ENCODE measurements at regions not wholly inside any gene's neighbourhood (a gene's known extent, or its start where the extent isn't known, plus 50 kb on each side); places are given as distances from the start of the nearest gene placed in this dataset.

DNA sequence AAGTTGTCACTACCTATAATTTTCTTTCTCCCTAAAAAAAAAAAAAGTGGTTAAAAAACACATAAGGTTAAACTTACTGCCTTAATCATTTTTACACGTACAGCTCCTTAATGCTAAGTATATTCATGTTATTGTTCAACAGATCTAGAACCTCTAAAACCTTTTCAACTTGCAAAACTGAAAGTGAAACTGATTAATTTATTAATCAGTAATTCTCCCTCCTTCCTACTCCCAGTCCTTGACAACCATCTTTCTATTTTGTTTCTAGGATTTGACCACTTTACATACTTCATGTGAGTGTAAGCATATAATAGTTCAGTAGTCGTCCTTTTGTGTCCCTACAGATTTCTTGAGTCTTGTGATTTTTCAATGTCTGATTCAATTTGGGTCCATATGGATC, 251.4 kb upstream of the KIF2B start:
- TF ChIP-seq, protein P1, sequence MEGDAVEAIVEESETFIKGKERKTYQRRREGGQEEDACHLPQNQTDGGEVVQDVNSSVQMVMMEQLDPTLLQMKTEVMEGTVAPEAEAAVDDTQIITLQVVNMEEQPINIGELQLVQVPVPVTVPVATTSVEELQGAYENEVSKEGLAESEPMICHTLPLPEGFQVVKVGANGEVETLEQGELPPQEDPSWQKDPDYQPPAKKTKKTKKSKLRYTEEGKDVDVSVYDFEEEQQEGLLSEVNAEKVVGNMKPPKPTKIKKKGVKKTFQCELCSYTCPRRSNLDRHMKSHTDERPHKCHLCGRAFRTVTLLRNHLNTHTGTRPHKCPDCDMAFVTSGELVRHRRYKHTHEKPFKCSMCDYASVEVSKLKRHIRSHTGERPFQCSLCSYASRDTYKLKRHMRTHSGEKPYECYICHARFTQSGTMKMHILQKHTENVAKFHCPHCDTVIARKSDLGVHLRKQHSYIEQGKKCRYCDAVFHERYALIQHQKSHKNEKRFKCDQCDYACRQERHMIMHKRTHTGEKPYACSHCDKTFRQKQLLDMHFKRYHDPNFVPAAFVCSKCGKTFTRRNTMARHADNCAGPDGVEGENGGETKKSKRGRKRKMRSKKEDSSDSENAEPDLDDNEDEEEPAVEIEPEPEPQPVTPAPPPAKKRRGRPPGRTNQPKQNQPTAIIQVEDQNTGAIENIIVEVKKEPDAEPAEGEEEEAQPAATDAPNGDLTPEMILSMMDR (conservative IDR thresholded peaks at IDR 0.05; ENCODE audit: low read depth, low read length), result no peak
- Histone ChIP-seq H3K4me3 (IDR thresholded peaks at IDR 0.05; ENCODE audit: insufficient read depth, low read depth, low read length) (no peak overlapping the region), H3K36me3 (ENCODE audit: insufficient read depth) (no peaks in the 10 kb centered on the region), H3K4me2 (peak overlapping the region; percentile 22), H2AFZ (ENCODE audit: low read depth) (peak overlapping the region; percentile 30), H3K9ac (no peak overlapping the region), H3K79me2 (ENCODE audit: insufficient read depth, low read depth) (no peaks in the 10 kb centered on the region), H3K27ac (no peak overlapping the region), H3K4me1 (ENCODE audit: low read depth, poor library complexity, severe bottlenecking) (peaks cover 8% of the 10 kb centered on the region), H4K20me1 (ENCODE audit: insufficient read depth) (no peaks in the 10 kb centered on the region), H3K27me3 (ENCODE audit: insufficient read depth, low read depth) (no peaks in the 10 kb centered on the region)

DNA sequence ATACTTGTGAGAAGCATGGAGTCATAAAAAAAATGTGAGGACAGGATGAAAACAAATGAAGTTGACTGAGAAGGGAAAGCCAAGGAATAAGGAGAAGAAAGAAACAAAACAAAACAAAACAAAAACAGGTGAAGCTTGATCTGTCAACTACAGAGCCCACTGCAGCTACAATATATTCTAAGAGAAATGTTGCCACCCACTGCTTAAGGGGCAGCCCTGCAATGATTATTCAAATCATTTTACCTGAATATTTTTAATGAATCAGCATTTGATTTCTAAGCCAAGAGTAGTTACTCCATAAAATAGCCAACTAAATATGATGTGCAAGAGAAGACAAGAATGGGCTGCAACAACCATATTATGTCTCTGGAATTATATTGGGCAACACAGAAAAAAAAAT, 252.0 kb upstream of the KIF2B start:
- H2AFZ ChIP-seq (ENCODE audit: low read depth), result peak overlapping the region; percentile 30
- peaks cover 8% of the 10 kb centered on the region for H3K4me1 ChIP-seq (ENCODE audit: low read depth, poor library complexity, severe bottlenecking)
- no peaks in the 10 kb centered on the region for H3K36me3 ChIP-seq (ENCODE audit: insufficient read depth)
- no peak overlapping the region for H3K4me3 ChIP-seq (IDR thresholded peaks at IDR 0.05; ENCODE audit: insufficient read depth, low read depth, low read length)
- no peaks in the 10 kb centered on the region for H3K27me3 ChIP-seq (ENCODE audit: insufficient read depth, low read depth)
- TF ChIP-seq, protein P1 (conservative IDR thresholded peaks at IDR 0.05; ENCODE audit: low read depth, low read length), result no peak
- H3K4me2 ChIP-seq, result peak overlapping the region; percentile 22
- H4K20me1 ChIP-seq (ENCODE audit: insufficient read depth), result no peaks in the 10 kb centered on the region
- no peaks in the 10 kb centered on the region for H3K79me2 ChIP-seq (ENCODE audit: insufficient read depth, low read depth)
- H3K27ac ChIP-seq, result no peak overlapping the region
- no peak overlapping the region for H3K9ac ChIP-seq

DNA sequence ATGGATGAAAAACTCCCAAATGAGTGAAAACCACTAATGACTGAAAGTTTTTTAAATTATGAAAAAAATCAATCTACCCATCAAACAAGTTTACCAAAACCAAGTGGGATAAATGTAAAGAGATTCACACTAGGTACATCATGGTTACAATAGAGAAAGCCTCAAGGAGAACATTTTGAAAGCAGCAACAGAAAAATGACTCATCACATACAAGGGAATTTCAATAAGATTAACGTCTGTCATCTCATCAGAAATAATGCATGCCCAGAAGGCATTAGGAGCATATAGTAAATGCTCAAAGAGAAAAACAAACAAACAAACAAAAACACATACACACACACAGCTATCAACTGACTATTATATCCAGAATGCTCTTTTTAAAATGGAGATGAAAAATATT, 261.8 kb upstream of the KIF2B start:
- H3K4me1 ChIP-seq (ENCODE audit: low read depth, poor library complexity, severe bottlenecking), result no peaks in the 10 kb centered on the region
- no peaks in the 10 kb centered on the region for H3K79me2 ChIP-seq (ENCODE audit: insufficient read depth, low read depth)
- TF ChIP-seq, protein P1 (conservative IDR thresholded peaks at IDR 0.05; ENCODE audit: low read depth, low read length), result no peak
- no peaks in the 10 kb centered on the region for H3K36me3 ChIP-seq (ENCODE audit: insufficient read depth)
- no peak overlapping the region for H3K4me3 ChIP-seq (IDR thresholded peaks at IDR 0.05; ENCODE audit: insufficient read depth, low read depth, low read length)
- no peak overlapping the region for H3K27ac ChIP-seq
- no peaks in the 10 kb centered on the region for H3K27me3 ChIP-seq (ENCODE audit: insufficient read depth, low read depth)
- H2AFZ ChIP-seq (ENCODE audit: low read depth), result no peak overlapping the region
- H3K4me2 ChIP-seq, result no peak overlapping the region
- no peaks in the 10 kb centered on the region for H4K20me1 ChIP-seq (ENCODE audit: insufficient read depth)
- no peak overlapping the region for H3K9ac ChIP-seq

DNA sequence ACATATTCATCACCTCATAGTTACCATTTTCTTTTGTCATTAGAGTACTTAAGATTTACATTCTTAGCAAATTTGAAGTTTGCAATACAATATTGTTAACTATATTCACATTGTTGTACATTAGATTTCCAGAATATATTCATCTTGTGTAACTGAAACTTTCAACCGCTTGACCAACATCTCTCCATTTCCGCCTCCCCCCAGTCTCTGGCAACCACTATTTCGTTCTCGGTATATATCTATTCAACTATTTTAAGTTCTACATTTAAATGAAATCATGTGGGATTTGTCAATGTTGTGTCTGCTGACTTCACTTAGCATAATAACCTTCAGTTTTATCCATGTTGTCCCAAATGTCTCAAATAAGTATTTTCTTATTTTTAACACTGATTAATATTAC, 274.5 kb upstream of the KIF2B start:
- Histone ChIP-seq H3K9ac (no peak overlapping the region), H3K27me3 (ENCODE audit: insufficient read depth, low read depth) (no peaks in the 10 kb centered on the region), H4K20me1 (ENCODE audit: insufficient read depth) (no peaks in the 10 kb centered on the region), H3K4me1 (ENCODE audit: low read depth, poor library complexity, severe bottlenecking) (no peaks in the 10 kb centered on the region), H3K36me3 (ENCODE audit: insufficient read depth) (no peaks in the 10 kb centered on the region), H3K79me2 (ENCODE audit: insufficient read depth, low read depth) (no peaks in the 10 kb centered on the region), H3K4me3 (IDR thresholded peaks at IDR 0.05; ENCODE audit: insufficient read depth, low read depth, low read length) (no peak overlapping the region), H3K4me2 (no peak overlapping the region), H3K27ac (no peak overlapping the region), H2AFZ (ENCODE audit: low read depth) (no peak overlapping the region)
- TF ChIP-seq, protein P1 (conservative IDR thresholded peaks at IDR 0.05; ENCODE audit: low read depth, low read length), result no peak
